ENCODE measurements at regions not wholly inside any gene's neighbourhood (a gene's known extent, or its start where the extent isn't known, plus 50 kb on each side); places are given as distances from the start of the nearest gene placed in this dataset.

GRCh38 chr3:23749609-23750008 is 56.1 kb upstream of the UBE2E1 start:
- no peaks in the 10 kb centered on the region for H3K36me3 ChIP-seq (replicated peaks)
- H3K27me3 ChIP-seq (replicated peaks) = no peaks in the 10 kb centered on the region
- in situ Hi-C loops (cut with HindIII; ENCODE audit: low pct_ligation_motif_present, low sequenced_read_pairs) = no loop called here
- TF ChIP-seq, protein P1, sequence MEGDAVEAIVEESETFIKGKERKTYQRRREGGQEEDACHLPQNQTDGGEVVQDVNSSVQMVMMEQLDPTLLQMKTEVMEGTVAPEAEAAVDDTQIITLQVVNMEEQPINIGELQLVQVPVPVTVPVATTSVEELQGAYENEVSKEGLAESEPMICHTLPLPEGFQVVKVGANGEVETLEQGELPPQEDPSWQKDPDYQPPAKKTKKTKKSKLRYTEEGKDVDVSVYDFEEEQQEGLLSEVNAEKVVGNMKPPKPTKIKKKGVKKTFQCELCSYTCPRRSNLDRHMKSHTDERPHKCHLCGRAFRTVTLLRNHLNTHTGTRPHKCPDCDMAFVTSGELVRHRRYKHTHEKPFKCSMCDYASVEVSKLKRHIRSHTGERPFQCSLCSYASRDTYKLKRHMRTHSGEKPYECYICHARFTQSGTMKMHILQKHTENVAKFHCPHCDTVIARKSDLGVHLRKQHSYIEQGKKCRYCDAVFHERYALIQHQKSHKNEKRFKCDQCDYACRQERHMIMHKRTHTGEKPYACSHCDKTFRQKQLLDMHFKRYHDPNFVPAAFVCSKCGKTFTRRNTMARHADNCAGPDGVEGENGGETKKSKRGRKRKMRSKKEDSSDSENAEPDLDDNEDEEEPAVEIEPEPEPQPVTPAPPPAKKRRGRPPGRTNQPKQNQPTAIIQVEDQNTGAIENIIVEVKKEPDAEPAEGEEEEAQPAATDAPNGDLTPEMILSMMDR (IDR thresholded peaks at IDR 0.05; ENCODE audit: low read depth, low read length, missing control alignments) = no peak
- no peak for DNase-seq
- no peak overlapping the region for H3K4me3 ChIP-seq (ENCODE audit: low read depth, low read length)
- no peak overlapping the region for H3K27ac ChIP-seq

GRCh38 chr3:23750573-23751210 is 55.1 kb upstream of the UBE2E1 start:
- no peaks in the 10 kb centered on the region for H3K36me3 ChIP-seq (replicated peaks)
- no peaks in the 10 kb centered on the region for H3K27me3 ChIP-seq (replicated peaks)
- no peak overlapping the region for H3K27ac ChIP-seq
- TF ChIP-seq, protein P1 (IDR thresholded peaks at IDR 0.05; ENCODE audit: low read depth, low read length, missing control alignments) = no peak
- DNase-seq = no peak
- H3K4me3 ChIP-seq (ENCODE audit: low read depth, low read length) = no peak overlapping the region
- in situ Hi-C loops (cut with HindIII; ENCODE audit: low pct_ligation_motif_present, low sequenced_read_pairs) = no loop called here

GRCh38 chr3:23751212-23751723 is 54.5 kb upstream of the UBE2E1 start:
- TF ChIP-seq, protein P1 (IDR thresholded peaks at IDR 0.05; ENCODE audit: low read depth, low read length, missing control alignments) = no peak
- Histone ChIP-seq H3K27ac (no peak overlapping the region), H3K4me3 (ENCODE audit: low read depth, low read length) (no peak overlapping the region), H3K27me3 (replicated peaks) (no peaks in the 10 kb centered on the region), H3K36me3 (replicated peaks) (no peaks in the 10 kb centered on the region)
- in situ Hi-C loops (cut with HindIII; ENCODE audit: low pct_ligation_motif_present, low sequenced_read_pairs) = no loop called here
- peak; percentile 20 for DNase-seq

- H3K27ac ChIP-seq = no peak overlapping the region
- in situ Hi-C loops (cut with HindIII; ENCODE audit: low pct_ligation_motif_present, low sequenced_read_pairs) = no loop called here
- TF ChIP-seq, protein P1 (IDR thresholded peaks at IDR 0.05; ENCODE audit: low read depth, low read length, missing control alignments) = no peak
- no peak overlapping the region for H3K4me3 ChIP-seq (ENCODE audit: low read depth, low read length)
- DNase-seq = no peak
- no peaks in the 10 kb centered on the region for H3K36me3 ChIP-seq (replicated peaks)
- no peaks in the 10 kb centered on the region for H3K27me3 ChIP-seq (replicated peaks)
Observed at GRCh38 chr3:23752126-23752525, 53.6 kb upstream of the UBE2E1 start.

GRCh38 chr3:23754215-23754614 is 51.5 kb upstream of the UBE2E1 start:
- Histone ChIP-seq H3K4me3 (ENCODE audit: low read depth, low read length) (no peak overlapping the region), H3K27me3 (replicated peaks) (no peaks in the 10 kb centered on the region), H3K27ac (no peak overlapping the region), H3K36me3 (replicated peaks) (no peaks in the 10 kb centered on the region)
- in situ Hi-C loops (cut with HindIII; ENCODE audit: low pct_ligation_motif_present, low sequenced_read_pairs) = no loop called here
- TF ChIP-seq, protein P1 (IDR thresholded peaks at IDR 0.05; ENCODE audit: low read depth, low read length, missing control alignments) = no peak
- no peak for DNase-seq

Measured in brain microvascular endothelial cell (primary cell).